Lower lobe of right lung (tissue), 2 donors: ENCODE measurements at regions not wholly inside any gene's neighbourhood (a gene's known extent, or its start where the extent isn't known, plus 50 kb on each side); places are given as distances from the start of the nearest gene placed in this dataset.
A peak's percentile ranks its signal among the peaks of the same experiment; 100 is the strongest.

Source experiments
- ATAC-seq, 2 donors: fragments of 200-7000 bp; cut with Tn5 transposase; one replicate each; pipeline ENCODE4 v1.9.1; 2020 to 2022; ENCODE audit warnings: mild to moderate bottlenecking in 2 of 2, moderate library complexity in 2 of 2
- DNase-seq: peaks from one replicate; pipeline ENCODE4 v3.0.0-alpha.2; 2020
- H3K27ac ChIP-seq: fragments of 200-600 bp; one replicate; pipeline ENCODE4 v1.8.0; 2022
- H3K27me3 ChIP-seq: fragments of 200-600 bp; one replicate; pipeline ENCODE4 v1.8.0; 2022; ENCODE audit warnings: low read depth
- H3K36me3 ChIP-seq: fragments of 200-600 bp; one replicate; pipeline ENCODE4 v1.8.0; 2022; ENCODE audit warnings: mild to moderate bottlenecking
- H3K4me1 ChIP-seq: fragments of 200-600 bp; one replicate; pipeline ENCODE4 v1.8.0; 2022
- H3K4me3 ChIP-seq: fragments of 200-600 bp; one replicate; pipeline ENCODE4 v1.8.0; 2022; ENCODE audit warnings: mild to moderate bottlenecking
- H3K9me3 ChIP-seq: fragments of 200-600 bp; one replicate; pipeline ENCODE4 v1.8.0; 2022
- CTCF ChIP-seq: fragments of 200-600 bp; IDR thresholded peaks from one replicate; pipeline ENCODE4 v1.8.0; 2022; ENCODE audit warnings: antibody characterized with exemption, mild to moderate bottlenecking
- intact Hi-C: fragments of 100-400 bp; cut with DNase I; formaldehyde crosslinking; loops from one replicate; pipeline ENCODE4 v1.11.0; 2022
- donor health status: DM: no; HTN: yes; CAD: no; lungs with severe emphysema.

GRCh38 chr6:56297022-56297989 lies 49.9 kb upstream of the COL21A1 start:
- no peaks in the 10 kb centered on the region for H3K36me3 ChIP-seq
- no peak overlapping the region for H3K27ac ChIP-seq
- peak in 1 of 2 donors; percentile 68 for ATAC-seq
- no peak for TF ChIP-seq CTCF
- no peaks in the 10 kb centered on the region for H3K4me1 ChIP-seq
- intact Hi-C loops: no loop called here
- H3K4me3 ChIP-seq: no peak overlapping the region
- H3K27me3 ChIP-seq: no peaks in the 10 kb centered on the region
- DNase-seq: no peak
- no peaks in the 10 kb centered on the region for H3K9me3 ChIP-seq
